Ectodermal cell (in vitro differentiated cells): ENCODE measurements at regions not wholly inside any gene's neighbourhood (a gene's known extent, or its start where the extent isn't known, plus 50 kb on each side); places are given as distances from the start of the nearest gene placed in this dataset.

Source experiments
- H3K27ac ChIP-seq: 2 replicates; pipeline ENCODE4 v1.7.0; 2013; ENCODE audit warnings: mild to moderate bottlenecking, low read depth, low read length; ENCODE audit not compliant: insufficient read depth, poor library complexity, severe bottlenecking
- H3K27me3 ChIP-seq: 2 replicates; pipeline ENCODE4 v1.7.0; 2013; ENCODE audit warnings: mild to moderate bottlenecking, low read length; ENCODE audit not compliant: insufficient read depth, control insufficient read depth, poor library complexity, severe bottlenecking
- H3K36me3 ChIP-seq: one replicate; pipeline ENCODE4 v1.7.0; 2013; ENCODE audit warnings: low read length; ENCODE audit not compliant: control insufficient read depth, insufficient read depth
- H3K4me1 ChIP-seq: one replicate; pipeline ENCODE4 v1.7.0; 2013; ENCODE audit warnings: low read length; ENCODE audit not compliant: control insufficient read depth, insufficient read depth
- H3K4me3 ChIP-seq: 2 replicates; pipeline ENCODE4 v1.7.0; 2013; ENCODE audit warnings: low read depth, low read length, control low read depth; ENCODE audit not compliant: insufficient read depth
- H3K9me3 ChIP-seq: 2 replicates; pipeline ENCODE4 v1.7.0; 2013; ENCODE audit warnings: mild to moderate bottlenecking, low read length, moderate library complexity; ENCODE audit not compliant: control insufficient read depth
- WGBS, 2 experiments: methylation state at CpG; one replicate each; pipeline ENCODE4 v1.1.7; 2013; ENCODE audit warnings: missing lambda C conversion rate in 2 of 2; 5-methylcytosine and 5-hydroxymethylcytosine counted together

DNA sequence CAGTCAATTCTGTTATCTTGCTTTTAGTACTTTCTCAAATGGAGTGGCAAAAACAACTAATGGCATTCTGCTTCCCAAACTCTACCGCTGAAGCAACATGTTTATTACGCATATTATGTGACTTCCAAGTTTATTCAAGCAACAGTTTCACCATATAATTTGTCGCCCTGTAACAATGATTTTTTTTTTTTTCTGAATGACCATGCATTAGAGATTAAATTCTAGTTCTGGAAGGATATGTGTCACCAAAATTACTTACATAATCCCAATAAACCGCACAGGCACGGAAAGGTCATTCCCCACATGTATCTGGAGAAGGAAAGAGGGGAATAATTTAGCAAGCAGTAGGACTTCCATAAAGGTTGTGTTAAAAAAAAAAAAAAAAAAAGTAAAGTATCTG, 691.8 kb downstream of the DNAH5 start:
- H3K9me3 ChIP-seq = no peaks in the 10 kb centered on the region
- no peaks in the 10 kb centered on the region for H3K36me3 ChIP-seq
- 98 to 100% methylated on average over 2 to 5 of the region's 5 CpGs for WGBS, 2 experiments
- no peaks in the 10 kb centered on the region for H3K27me3 ChIP-seq
- H3K4me3 ChIP-seq = no peak overlapping the region
- H3K4me1 ChIP-seq = no peaks in the 10 kb centered on the region
- H3K27ac ChIP-seq = no peak overlapping the region

DNA sequence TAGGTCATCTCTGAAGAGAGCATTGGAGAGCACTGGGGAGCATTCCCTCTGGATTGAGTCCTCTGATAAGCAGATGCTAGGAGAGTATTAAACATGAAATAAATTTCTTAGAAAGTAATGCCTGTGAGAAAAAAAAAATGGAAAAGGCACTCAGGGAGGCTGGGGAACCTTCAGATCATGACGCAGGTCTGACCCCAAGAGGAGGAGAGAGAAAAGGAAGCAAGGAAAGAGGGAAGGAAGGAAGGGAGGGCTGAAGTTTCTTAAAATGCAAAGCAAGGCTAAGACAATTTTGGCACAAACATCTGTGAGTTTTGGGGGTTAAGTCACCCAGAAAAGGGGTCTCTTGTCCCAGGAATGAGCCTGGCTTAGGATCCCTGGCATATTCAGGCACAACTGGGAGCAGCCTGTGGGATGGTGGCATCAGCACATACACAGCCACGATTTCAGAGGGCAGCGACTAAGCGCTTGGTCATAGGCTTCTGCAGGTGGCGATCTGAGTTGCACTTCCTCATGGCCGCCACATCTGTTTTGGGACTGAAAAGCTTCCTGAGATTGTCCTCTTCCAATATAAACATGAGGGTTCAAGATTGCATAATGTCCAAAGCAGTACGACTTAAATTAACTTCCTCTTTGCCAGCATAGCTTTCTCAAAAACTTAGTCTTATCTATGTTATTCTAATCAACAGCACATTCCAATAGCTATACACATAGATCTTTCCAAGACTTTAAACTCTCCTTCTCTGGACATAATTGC, 692.7 kb downstream of the DNAH5 start:
- Histone ChIP-seq H3K4me1 (no peaks in the 10 kb centered on the region), H3K36me3 (no peaks in the 10 kb centered on the region), H3K9me3 (no peaks in the 10 kb centered on the region), H3K27me3 (no peaks in the 10 kb centered on the region), H3K4me3 (no peak overlapping the region), H3K27ac (no peak overlapping the region)
- 87 to 90% methylated on average over 7 of the region's 7 CpGs for WGBS, 2 experiments

DNA sequence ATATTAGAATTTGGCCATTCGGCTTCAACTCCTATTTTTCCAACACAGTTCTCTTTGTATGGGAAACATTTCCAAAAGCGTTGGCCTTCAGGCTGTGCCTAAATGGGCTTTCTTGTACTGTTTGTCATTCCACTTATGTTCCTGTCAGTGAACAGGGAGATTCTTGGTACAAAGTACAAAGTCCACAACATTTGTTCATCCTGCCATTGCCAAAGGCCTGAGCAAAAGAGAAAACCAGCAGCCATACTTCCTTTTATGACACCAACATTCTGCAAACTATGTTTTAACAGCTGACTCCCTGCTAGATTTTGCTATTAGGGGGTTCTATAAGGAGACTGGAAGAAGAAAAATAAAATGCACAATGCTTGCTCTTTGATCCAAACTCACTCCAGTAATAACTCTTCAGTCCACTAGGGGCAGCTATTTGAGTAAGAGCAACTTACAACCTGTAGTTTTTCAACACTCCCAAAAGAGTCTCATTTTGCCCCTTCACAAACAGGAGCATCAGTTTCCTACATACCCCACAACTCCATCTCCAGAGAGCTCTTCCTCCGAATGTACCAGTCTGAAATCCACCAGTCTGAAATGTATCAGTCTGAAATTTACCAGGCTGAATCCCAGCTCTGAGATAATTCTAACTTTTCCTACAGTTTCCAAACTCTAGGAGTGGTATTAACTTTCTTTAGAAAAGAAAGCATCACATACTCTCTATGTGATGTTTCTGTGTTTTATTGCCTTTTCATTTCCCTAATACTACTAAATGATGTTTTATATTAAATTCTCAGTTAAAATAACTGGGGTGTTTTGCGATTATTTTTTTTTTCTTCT, 693.8 kb downstream of the DNAH5 start:
- peaks cover 8% of the 10 kb centered on the region for H3K4me1 ChIP-seq
- no peak overlapping the region for H3K27ac ChIP-seq
- H3K9me3 ChIP-seq = no peaks in the 10 kb centered on the region
- H3K36me3 ChIP-seq = no peaks in the 10 kb centered on the region
- no peak overlapping the region for H3K4me3 ChIP-seq
- no peaks in the 10 kb centered on the region for H3K27me3 ChIP-seq
- 78 to 89% methylated on average over 3 to 4 of the region's 4 CpGs for WGBS, 2 experiments

DNA sequence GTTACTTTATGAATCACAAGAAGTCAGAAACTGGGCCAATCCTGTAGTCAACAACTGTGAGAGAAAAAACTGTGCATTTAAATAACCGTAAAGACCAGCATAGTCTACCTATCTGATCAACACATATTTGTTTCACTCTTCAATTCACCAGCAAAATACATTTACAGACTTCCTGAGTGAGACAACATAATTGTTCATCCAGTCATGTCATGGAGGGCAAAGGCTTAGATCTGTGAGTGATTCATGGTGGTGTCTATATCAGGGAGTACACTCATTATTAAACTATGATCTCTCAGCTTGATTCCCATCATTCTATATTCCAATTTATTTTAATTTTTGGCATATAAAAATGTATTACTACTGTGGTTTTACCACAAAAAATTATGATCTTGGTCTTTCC, 694.6 kb downstream of the DNAH5 start:
- Histone ChIP-seq H3K4me1 (peaks cover 8% of the 10 kb centered on the region), H3K27ac (no peak overlapping the region), H3K4me3 (no peak overlapping the region), H3K36me3 (no peaks in the 10 kb centered on the region), H3K27me3 (no peaks in the 10 kb centered on the region), H3K9me3 (no peaks in the 10 kb centered on the region)
- WGBS, 2 experiments = 95 to 100% methylated on average over 1 of the region's 1 CpG

DNA sequence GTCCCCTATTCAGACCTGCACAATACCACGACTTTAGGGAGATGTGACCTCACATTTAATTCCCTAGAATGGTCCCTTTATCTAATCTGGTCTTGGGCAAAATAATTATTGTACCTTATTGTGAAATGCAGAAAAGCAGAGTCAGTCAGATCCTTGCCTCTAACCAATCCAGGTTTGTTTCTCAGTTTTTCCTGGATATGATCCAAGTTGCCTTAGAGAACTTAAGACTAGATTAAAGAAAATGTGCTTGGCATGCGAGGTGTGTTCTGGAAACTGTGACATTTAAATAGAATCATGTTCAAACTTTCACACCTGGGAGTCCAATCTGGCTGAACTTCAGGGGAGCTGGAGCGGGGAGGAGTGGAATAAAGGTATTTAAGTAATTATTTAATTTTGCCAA, 696.2 kb downstream of the DNAH5 start:
- Histone ChIP-seq H3K27me3 (no peaks in the 10 kb centered on the region), H3K4me1 (peaks cover 8% of the 10 kb centered on the region), H3K36me3 (no peaks in the 10 kb centered on the region), H3K4me3 (no peak overlapping the region), H3K27ac (no peak overlapping the region), H3K9me3 (no peaks in the 10 kb centered on the region)
- 95 to 100% methylated on average over 2 of the region's 3 CpGs for WGBS, 2 experiments

DNA sequence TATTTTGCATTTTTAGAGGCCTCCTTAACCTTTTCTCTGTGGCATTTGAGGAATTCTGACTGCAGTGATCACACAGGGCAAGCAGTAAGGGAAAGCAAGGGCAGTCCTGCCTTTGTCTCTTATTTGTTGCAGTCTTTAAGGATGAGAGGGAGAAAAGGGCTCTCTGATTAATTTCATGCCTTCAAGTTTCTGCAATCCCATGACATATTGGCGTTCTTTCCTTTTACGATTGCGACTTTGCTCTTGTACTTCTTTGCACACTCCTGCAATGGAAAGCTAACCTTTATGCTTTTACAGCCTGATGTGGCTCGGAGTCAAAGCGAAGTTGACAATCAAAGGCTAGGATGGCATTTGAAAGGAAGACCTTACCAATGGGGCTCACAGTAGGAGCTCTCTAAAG, 698.4 kb downstream of the DNAH5 start:
- peak overlapping the region; percentile 47 for H3K27ac ChIP-seq
- no peak overlapping the region for H3K4me3 ChIP-seq
- H3K9me3 ChIP-seq = no peaks in the 10 kb centered on the region
- peaks cover 8% of the 10 kb centered on the region for H3K4me1 ChIP-seq
- WGBS, 2 experiments = 40 to 46% methylated on average over 5 of the region's 5 CpGs
- no peaks in the 10 kb centered on the region for H3K36me3 ChIP-seq
- no peaks in the 10 kb centered on the region for H3K27me3 ChIP-seq

DNA sequence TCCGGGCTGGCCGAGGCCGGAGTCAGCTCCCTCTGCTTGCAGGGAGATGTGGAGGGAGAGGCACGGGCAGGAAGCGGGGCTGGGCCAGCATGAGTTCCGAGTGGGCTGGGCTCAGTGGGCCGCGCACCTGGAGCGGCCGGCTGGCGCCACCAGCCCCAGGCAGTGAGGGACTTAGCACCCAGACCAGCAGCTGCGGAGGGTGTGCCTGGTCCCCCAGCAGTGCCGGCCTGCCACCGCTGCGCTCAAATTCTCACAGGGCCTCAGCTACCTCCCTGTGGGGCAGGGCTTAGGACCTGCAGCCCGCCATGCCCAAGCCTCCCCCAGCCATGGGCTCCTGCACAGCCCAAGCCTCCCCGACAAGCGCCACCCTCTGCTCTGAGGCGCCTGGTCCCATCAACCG, 700.3 kb downstream of the DNAH5 start:
- Histone ChIP-seq H3K4me1 (peaks cover 8% of the 10 kb centered on the region), H3K9me3 (no peaks in the 10 kb centered on the region), H3K27ac (no peak overlapping the region), H3K36me3 (no peaks in the 10 kb centered on the region), H3K4me3 (no peak overlapping the region), H3K27me3 (no peaks in the 10 kb centered on the region)
- WGBS, 2 experiments = 91% methylated on average over 20 of the region's 20 CpGs

DNA sequence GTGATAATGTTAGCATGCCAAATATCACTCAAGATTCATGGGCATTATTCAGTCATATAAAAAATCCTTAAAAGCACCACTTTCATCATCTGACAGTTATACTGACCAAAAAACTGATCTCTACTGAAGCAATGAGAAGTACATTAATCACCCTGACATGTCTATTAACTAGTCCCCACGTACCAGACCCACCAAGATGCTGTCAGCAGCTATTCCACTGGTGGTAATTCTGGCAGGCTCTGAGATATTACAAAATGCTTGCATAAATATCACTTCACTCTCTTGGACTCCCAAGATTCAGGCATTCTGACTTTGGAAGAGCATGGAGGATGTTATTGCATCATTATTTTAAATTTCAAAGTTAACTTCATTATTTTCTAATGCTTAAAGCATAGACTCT, 717.0 kb downstream of the DNAH5 start:
- H3K4me3 ChIP-seq = no peak overlapping the region
- H3K36me3 ChIP-seq = no peaks in the 10 kb centered on the region
- H3K27me3 ChIP-seq = no peaks in the 10 kb centered on the region
- WGBS, 2 experiments = 74 to 82% methylated on average over 1 of the region's 1 CpG
- H3K27ac ChIP-seq = no peak overlapping the region
- H3K4me1 ChIP-seq = no peaks in the 10 kb centered on the region
- no peaks in the 10 kb centered on the region for H3K9me3 ChIP-seq

DNA sequence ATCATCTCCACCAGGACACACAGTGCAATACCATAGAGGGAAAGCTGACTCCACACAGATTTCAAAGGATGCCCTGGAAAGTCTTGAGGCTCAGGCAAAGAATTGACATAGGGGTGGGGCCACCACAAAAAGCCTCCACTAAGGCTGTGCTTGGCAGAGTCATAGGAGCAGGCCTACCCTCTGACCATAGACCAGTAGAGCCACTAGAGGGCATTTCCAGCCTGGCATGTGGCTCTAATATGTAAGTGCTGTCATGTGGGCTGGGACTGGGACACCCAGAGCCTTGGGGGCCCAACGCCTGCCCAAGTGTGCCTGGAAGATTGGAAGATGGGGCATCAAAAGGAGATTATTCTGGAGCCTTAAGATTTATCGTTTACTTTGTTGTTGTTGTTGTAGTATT, 726.0 kb downstream of the DNAH5 start:
- Histone ChIP-seq H3K27me3 (no peaks in the 10 kb centered on the region), H3K4me1 (no peaks in the 10 kb centered on the region), H3K36me3 (no peaks in the 10 kb centered on the region), H3K4me3 (no peak overlapping the region), H3K27ac (no peak overlapping the region), H3K9me3 (no peaks in the 10 kb centered on the region)
- 74 to 90% methylated on average over 2 of the region's 2 CpGs for WGBS, 2 experiments

DNA sequence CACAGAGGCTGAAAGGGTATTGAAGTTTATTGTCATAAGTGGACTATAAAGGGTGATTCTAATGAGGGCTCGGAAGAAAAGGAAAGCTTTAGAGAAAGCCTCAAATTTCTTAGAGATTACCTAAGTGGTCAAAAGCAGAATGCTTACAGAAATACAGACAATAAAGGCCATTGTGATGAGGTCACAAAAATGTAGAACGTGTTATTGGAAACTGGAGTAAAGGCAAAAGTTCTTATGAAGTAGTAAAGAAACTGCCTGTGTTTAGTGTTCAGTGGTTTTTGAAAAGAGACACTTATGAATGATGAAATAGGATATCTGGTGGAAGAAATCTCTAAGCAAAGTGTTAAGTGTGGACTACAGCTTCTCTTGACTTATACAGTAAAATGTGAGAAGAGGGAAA, 726.9 kb downstream of the DNAH5 start:
- Histone ChIP-seq H3K4me1 (no peaks in the 10 kb centered on the region), H3K9me3 (no peaks in the 10 kb centered on the region), H3K36me3 (no peaks in the 10 kb centered on the region), H3K27ac (no peak overlapping the region), H3K27me3 (no peaks in the 10 kb centered on the region), H3K4me3 (no peak overlapping the region)
- 85 to 91% methylated on average over 2 of the region's 2 CpGs for WGBS, 2 experiments
